GM10266 (cell line): ENCODE measurements at regions not wholly inside any gene's neighbourhood (a gene's known extent, or its start where the extent isn't known, plus 50 kb on each side); places are given as distances from the start of the nearest gene placed in this dataset.
"Not testable (repeated sequence)": the region's sequence is repeated elsewhere in the genome, so short reads cannot be mapped to it uniquely, and the experiment has no call there.

Experiments
- DNase-seq: peaks from one replicate; pipeline ENCODE4 v3.0.0; 2012; ENCODE audit errors: extremely low spot score
- CTCF ChIP-seq: IDR thresholded peaks from 2 replicates; pipeline ENCODE4 v1.5.1; 2012; ENCODE audit warnings: mild to moderate bottlenecking, low read depth; ENCODE audit not compliant: control insufficient read depth, insufficient read depth; ENCODE audit errors: missing control alignments

GRCh38 chr4:28827866-28828265 is 1892.3 kb upstream of the PCDH7 start:
- DNase-seq, result no peak
- no peak for TF ChIP-seq CTCF

GRCh38 chr4:28831867-28832266 is 1888.3 kb upstream of the PCDH7 start:
- no peak for TF ChIP-seq CTCF
- DNase-seq, result no peak

GRCh38 chr4:28832444-28832843 is 1887.7 kb upstream of the PCDH7 start:
- DNase-seq, result no peak
- TF ChIP-seq CTCF, result no peak

GRCh38 chr4:28834120-28834519 is 1886.0 kb upstream of the PCDH7 start:
- no peak for TF ChIP-seq CTCF
- no peak for DNase-seq

- no peak for DNase-seq
- TF ChIP-seq CTCF, result no peak
Measured at GRCh38 chr4:28835501-28835900, 1884.7 kb upstream of the PCDH7 start.

- no peak for TF ChIP-seq CTCF
Measured at GRCh38 chr4:28842271-28842670, 1877.9 kb upstream of the PCDH7 start.

GRCh38 chr4:28845158-28845557 is 1875.0 kb upstream of the PCDH7 start:
- TF ChIP-seq CTCF, result no peak
- no peak for DNase-seq

More at GRCh38 chr4:28842271-28842670, 1877.9 kb upstream of the PCDH7 start:
- DNase-seq, result no peak

GRCh38 chr4:28857028-28857427 is 1863.1 kb upstream of the PCDH7 start:
- not testable (repeated sequence) for DNase-seq
